OCI-LY7 (cell line): ENCODE measurements at regions not wholly inside any gene's neighbourhood (a gene's known extent, or its start where the extent isn't known, plus 50 kb on each side); places are given as distances from the start of the nearest gene placed in this dataset.

Experiments used
- BruUV-seq: library from RNA; stranded (reverse); fragments of 400-500 nt; replicated peaks from 2 replicates; lab custom pipeline; 2021; lab: Mats Ljungman, UMichigan
- CTCF ChIA-PET: fragments of 300-600 bp; sonication (Branson Sonifier 250); formaldehyde crosslinking; loops from one replicate; lab custom pipeline; 2022; ENCODE audit warnings: antibody characterized with exemption; ENCODE audit not compliant: unreplicated experiment; lab: Charles Lee
- POLR2A ChIA-PET: fragments of 300-600 bp; sonication (Branson Sonifier 250); formaldehyde crosslinking; loops from one replicate; lab custom pipeline; 2022; ENCODE audit warnings: antibody characterized with exemption; lab: Charles Lee
- DNase-seq: peaks from one replicate; pipeline ENCODE4 v3.0.0-alpha.2; 2015; ENCODE audit warnings: low spot score
- H2AFZ ChIP-seq: fragments of 200-600 bp; sonication (generic), shearing (Covaris generic); 2 replicates; pipeline ENCODE4 v1.6.1; 2014; ENCODE audit warnings: mild to moderate bottlenecking, antibody characterized with exemption, low read length, moderate library complexity
- H3K27ac ChIP-seq: fragments of 200-600 bp; sonication (generic); 2 replicates; pipeline ENCODE4 v1.5.1; 2014; ENCODE audit warnings: mixed run types, low read depth, mild to moderate bottlenecking, moderate library complexity, low read length, inconsistent platforms; ENCODE audit not compliant: poor library complexity, severe bottlenecking
- H3K36me3 ChIP-seq: fragments of 200-600 bp; sonication (generic); 2 replicates; pipeline ENCODE4 v1.6.1; 2014; ENCODE audit warnings: mild to moderate bottlenecking, antibody characterized with exemption, low read length, moderate library complexity, mixed read lengths; ENCODE audit not compliant: insufficient read depth
- H3K4me1 ChIP-seq: fragments of 200-600 bp; sonication (generic); 2 replicates; pipeline ENCODE4 v1.5.1; 2014; ENCODE audit warnings: mild to moderate bottlenecking, low read length; ENCODE audit not compliant: insufficient read depth, poor library complexity, severe bottlenecking
- H3K4me2 ChIP-seq: fragments of 200-600 bp; sonication (generic); 2 replicates; pipeline ENCODE4 v1.6.1; 2014; ENCODE audit warnings: mild to moderate bottlenecking, low read length
- H3K4me3 ChIP-seq: fragments of 200-600 bp; sonication (generic); 2 replicates; pipeline ENCODE4 v1.5.1; 2014; ENCODE audit warnings: mild to moderate bottlenecking, low read depth, low read length; ENCODE audit not compliant: poor library complexity, severe bottlenecking
- H3K79me2 ChIP-seq: fragments of 200-600 bp; sonication (generic); 2 replicates; pipeline ENCODE4 v1.6.1; 2016; ENCODE audit warnings: low read depth, mild to moderate bottlenecking, low read length, moderate library complexity, mixed read lengths; ENCODE audit not compliant: insufficient read depth
- H3K9me2 ChIP-seq: fragments of 200-600 bp; sonication (generic); 2 replicates; pipeline ENCODE4 v1.6.1; 2016; ENCODE audit warnings: mild to moderate bottlenecking, low read length, mixed read lengths; ENCODE audit not compliant: insufficient read depth
- H3K9me3 ChIP-seq: fragments of 200-600 bp; sonication (generic); 2 replicates; pipeline ENCODE4 v1.6.1; 2014; ENCODE audit warnings: mild to moderate bottlenecking, mixed run types, low read length, mixed read lengths
- H4K20me1 ChIP-seq: fragments of 200-600 bp; sonication (generic); 2 replicates; pipeline ENCODE4 v1.6.1; 2014; ENCODE audit warnings: mild to moderate bottlenecking, antibody characterized with exemption, low read length, moderate library complexity, mixed read lengths; ENCODE audit not compliant: insufficient read depth
- CTCF ChIP-seq: fragments of 200-600 bp; sonication (generic); conservative IDR thresholded peaks from 2 replicates; pipeline ENCODE4 v1.5.1; 2014; ENCODE audit warnings: mild to moderate bottlenecking, antibody characterized with exemption, low read length, moderate library complexity, mixed read lengths
- EZH2phosphoT487 ChIP-seq: fragments of 200-600 bp; sonication (generic); IDR thresholded peaks from 2 replicates; pipeline ENCODE4 v1.6.1; 2018; ENCODE audit warnings: low read depth, borderline replicate concordance, mild to moderate bottlenecking, mixed run types, antibody characterized with exemption, low read length, moderate library complexity, mixed read lengths
- intact Hi-C: fragments of 100-400 bp; cut with micrococcal nuclease; formaldehyde crosslinking; loops from one replicate; pipeline ENCODE4 v1.10.0; 2022; ENCODE audit not compliant: unreplicated experiment

- H3K9me2 ChIP-seq: no peaks in the 10 kb centered on the region
- H3K79me2 ChIP-seq: no peaks in the 10 kb centered on the region
- ChIA-PET POLR2A (interaction anchor here (1.0 kb wide), 1 partner anchor 55 kb away, joined by 3 read pairs; no protein-coding TSS in a partner anchor), CTCF (no interaction called here)
- no peak for TF ChIP-seq CTCF
- no peak for TF ChIP-seq EZH2phosphoT487
- H3K4me3 ChIP-seq: no peak overlapping the region
- H3K9me3 ChIP-seq: no peaks in the 10 kb centered on the region
- no peaks in the 10 kb centered on the region for H3K36me3 ChIP-seq
- H3K4me1 ChIP-seq: peaks cover 11% of the 10 kb centered on the region
- no peak for DNase-seq
- no TSS peak for BruUV-seq
- H3K4me2 ChIP-seq: no peak overlapping the region
- H3K27ac ChIP-seq: no peak overlapping the region
- no peaks in the 10 kb centered on the region for H4K20me1 ChIP-seq
- intact Hi-C loops: no loop called here
- H2AFZ ChIP-seq: no peak overlapping the region
These were observed 117.8 kb downstream of the GGTLC2 start for GRCh38 chr22:22761963-22762772.

- Histone ChIP-seq H3K9me2 (no peaks in the 10 kb centered on the region), H2AFZ (no peak overlapping the region), H3K4me3 (no peak overlapping the region), H4K20me1 (no peaks in the 10 kb centered on the region), H3K79me2 (no peaks in the 10 kb centered on the region), H3K4me2 (no peak overlapping the region), H3K36me3 (no peaks in the 10 kb centered on the region), H3K9me3 (no peaks in the 10 kb centered on the region), H3K4me1 (peaks cover 11% of the 10 kb centered on the region), H3K27ac (no peak overlapping the region)
- DNase-seq: no peak
- no TSS peak for BruUV-seq
- intact Hi-C loops: no loop called here
- ChIA-PET POLR2A (interaction anchor here (0.5 to 0.7 kb wide), 3 partner anchors 34 to 379 kb away, joined by 3 to 7 read pairs (median 4); no protein-coding TSS in a partner anchor), CTCF (no interaction called here)
- no peak for TF ChIP-seq CTCF
- TF ChIP-seq EZH2phosphoT487: no peak
These were observed 119.1 kb downstream of the GGTLC2 start for GRCh38 chr22:22763512-22763911.

- no peak for DNase-seq
- Histone ChIP-seq H2AFZ (no peak overlapping the region), H3K36me3 (no peaks in the 10 kb centered on the region)
These were observed 119.7 kb downstream of the GGTLC2 start for GRCh38 chr22:22764085-22764484.

More at GRCh38 chr22:22764085-22764484, 119.7 kb downstream of the GGTLC2 start:
- Histone ChIP-seq H3K4me1 (peaks cover 11% of the 10 kb centered on the region), H4K20me1 (no peaks in the 10 kb centered on the region), H3K27ac (no peak overlapping the region), H3K9me2 (no peaks in the 10 kb centered on the region), H3K79me2 (no peaks in the 10 kb centered on the region), H3K4me3 (no peak overlapping the region), H3K4me2 (no peak overlapping the region), H3K9me3 (no peaks in the 10 kb centered on the region)
- ChIA-PET CTCF (interaction anchor here (1.5 kb wide), 1 partner anchor 11 kb away, joined by 3 read pairs; no protein-coding TSS in a partner anchor), POLR2A (interaction anchor here (0.6 kb wide), 1 partner anchor 35 kb away, joined by 4 read pairs; no protein-coding TSS in a partner anchor)
- intact Hi-C loops: loop anchor here (1.0 kb wide), 1 partner anchor 57 kb away; no protein-coding TSS in a partner anchor
- no TSS peak for BruUV-seq
- TF ChIP-seq CTCF (no peak), EZH2phosphoT487 (no peak)
